ENCODE measurements at regions not wholly inside any gene's neighbourhood (a gene's known extent, or its start where the extent isn't known, plus 50 kb on each side); places are given as distances from the start of the nearest gene placed in this dataset.

- TF ChIP-seq, protein P1, sequence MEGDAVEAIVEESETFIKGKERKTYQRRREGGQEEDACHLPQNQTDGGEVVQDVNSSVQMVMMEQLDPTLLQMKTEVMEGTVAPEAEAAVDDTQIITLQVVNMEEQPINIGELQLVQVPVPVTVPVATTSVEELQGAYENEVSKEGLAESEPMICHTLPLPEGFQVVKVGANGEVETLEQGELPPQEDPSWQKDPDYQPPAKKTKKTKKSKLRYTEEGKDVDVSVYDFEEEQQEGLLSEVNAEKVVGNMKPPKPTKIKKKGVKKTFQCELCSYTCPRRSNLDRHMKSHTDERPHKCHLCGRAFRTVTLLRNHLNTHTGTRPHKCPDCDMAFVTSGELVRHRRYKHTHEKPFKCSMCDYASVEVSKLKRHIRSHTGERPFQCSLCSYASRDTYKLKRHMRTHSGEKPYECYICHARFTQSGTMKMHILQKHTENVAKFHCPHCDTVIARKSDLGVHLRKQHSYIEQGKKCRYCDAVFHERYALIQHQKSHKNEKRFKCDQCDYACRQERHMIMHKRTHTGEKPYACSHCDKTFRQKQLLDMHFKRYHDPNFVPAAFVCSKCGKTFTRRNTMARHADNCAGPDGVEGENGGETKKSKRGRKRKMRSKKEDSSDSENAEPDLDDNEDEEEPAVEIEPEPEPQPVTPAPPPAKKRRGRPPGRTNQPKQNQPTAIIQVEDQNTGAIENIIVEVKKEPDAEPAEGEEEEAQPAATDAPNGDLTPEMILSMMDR (IDR thresholded peaks at IDR 0.05; ENCODE audit: control extremely low read depth in 1 of 3, insufficient read depth in 1 of 3, low read depth in 1 of 3, low read length in 3 of 3) = no peak
- no peak for TF ChIP-seq POLR2AphosphoS5 (IDR thresholded peaks at IDR 0.05; ENCODE audit: low read depth, low read length)
- TF ChIP-seq KDM4A (IDR thresholded peaks at IDR 0.05; ENCODE audit: low read depth, low read length, severe bottlenecking) = no peak
- TF ChIP-seq ZNF274 (IDR thresholded peaks at IDR 0.05; ENCODE audit: borderline replicate concordance, extremely low read depth, low read length) = no peak
- TF ChIP-seq POLR2A (IDR thresholded peaks at IDR 0.05; ENCODE audit: control extremely low read depth in 1 of 2, low read depth in 2 of 2, low read length in 2 of 2) = no peak
- no peak for TF ChIP-seq TAF1 (IDR thresholded peaks at IDR 0.05; ENCODE audit: low read depth, low read length)
- TF ChIP-seq KDM1A (IDR thresholded peaks at IDR 0.05; ENCODE audit: borderline replicate concordance, low read length) = no peak
Measured at GRCh38 chr22:22138915-22139314, 105.7 kb upstream of the VPREB1 start.
